ENCODE measurements at regions not wholly inside any gene's neighbourhood (a gene's known extent, or its start where the extent isn't known, plus 50 kb on each side); places are given as distances from the start of the nearest gene placed in this dataset.

GRCh38 chr1:185654952-185655314, 79.3 kb upstream of the HMCN1 start:
- TF ChIP-seq CTCF (IDR thresholded peaks at IDR 0.05; ENCODE audit: insufficient read depth, low read length, poor library complexity, severe bottlenecking) (no peak), EZH2phosphoT487 (conservative IDR thresholded peaks at IDR 0.05; ENCODE audit: low read length) (no peak)

Data from SU-DHL-6 (cell line).